M059J (cell line): ENCODE measurements at regions not wholly inside any gene's neighbourhood (a gene's known extent, or its start where the extent isn't known, plus 50 kb on each side); places are given as distances from the start of the nearest gene placed in this dataset.
"Not testable (repeated sequence)": the region's sequence is repeated elsewhere in the genome, so short reads cannot be mapped to it uniquely, and the experiment has no call there.

ENCODE experiments used
- DNase-seq: peaks from one replicate; pipeline ENCODE4 v3.0.0-alpha.2; 2012; ENCODE audit warnings: low read depth

GRCh38 chr2:13604951-13605661 lies 888.4 kb downstream of the TRIB2 start:
- no peak for DNase-seq

GRCh38 chr2:13607139-13607538 lies 890.4 kb downstream of the TRIB2 start:
- no peak for DNase-seq

GRCh38 chr2:13611939-13612338 lies 895.2 kb downstream of the TRIB2 start:
- DNase-seq: no peak

- DNase-seq: no peak
Measured at GRCh38 chr2:13616059-13616458, 899.3 kb downstream of the TRIB2 start.

- DNase-seq: no peak
Measured at GRCh38 chr2:13616616-13617015, 899.9 kb downstream of the TRIB2 start.

GRCh38 chr2:13628122-13628521 lies 911.4 kb downstream of the TRIB2 start:
- no peak for DNase-seq

- DNase-seq: peak; percentile 8
Measured at GRCh38 chr2:13638181-13638580, 921.4 kb downstream of the TRIB2 start.

GRCh38 chr2:13649918-13650317 lies 933.2 kb downstream of the TRIB2 start:
- no peak for DNase-seq

GRCh38 chr2:13650586-13651180 lies 933.9 kb downstream of the TRIB2 start:
- no peak for DNase-seq

GRCh38 chr2:13651684-13652131 lies 935.0 kb downstream of the TRIB2 start:
- no peak for DNase-seq

- DNase-seq: peak; percentile 8
Measured at GRCh38 chr2:13652531-13653313, 936.0 kb downstream of the TRIB2 start.

GRCh38 chr2:13654416-13654815 lies 937.7 kb downstream of the TRIB2 start:
- peak; percentile 4 for DNase-seq

- DNase-seq: no peak
Measured at GRCh38 chr2:13660231-13660630, 943.5 kb downstream of the TRIB2 start.

- no peak for DNase-seq
Measured at GRCh38 chr2:13662055-13662454, 945.3 kb downstream of the TRIB2 start.

- no peak for DNase-seq
Measured at GRCh38 chr2:13666582-13667414, 950.1 kb downstream of the TRIB2 start.

- DNase-seq: no peak
Measured at GRCh38 chr2:13667415-13667757, 950.6 kb downstream of the TRIB2 start.

- DNase-seq: no peak
Measured at GRCh38 chr2:13669607-13670006, 952.9 kb downstream of the TRIB2 start.

- not testable (repeated sequence) for DNase-seq
Measured at GRCh38 chr2:13673821-13674220, 957.1 kb downstream of the TRIB2 start.

GRCh38 chr2:13676269-13676668 lies 956.2 kb upstream of the LRATD1 start:
- DNase-seq: no peak

- no peak for DNase-seq
Measured at GRCh38 chr2:13681936-13682335, 950.6 kb upstream of the LRATD1 start.

- DNase-seq: peak; percentile 4
Measured at GRCh38 chr2:13682540-13683272, 949.8 kb upstream of the LRATD1 start.
